H1 (cell line): ENCODE measurements at regions not wholly inside any gene's neighbourhood (a gene's known extent, or its start where the extent isn't known, plus 50 kb on each side); places are given as distances from the start of the nearest gene placed in this dataset.

ENCODE experiments used
- CTCF ChIA-PET: fragments of 300-600 bp; sonication (Branson Sonifier 250); formaldehyde crosslinking; loops from one replicate; lab custom pipeline; 2021; ENCODE audit not compliant: partially characterized antibody; lab: Charles Lee
- POLR2A ChIA-PET: fragments of 300-600 bp; sonication (Branson Sonifier 250); formaldehyde crosslinking; loops from one replicate; lab custom pipeline; 2021; ENCODE audit warnings: inconsistent platforms; ENCODE audit not compliant: partially characterized antibody; lab: Charles Lee
- DNase-seq, 2 experiments: peaks; one replicate each; pipeline versions ENCODE4 v3.0.0 to v3.0.0-alpha.2; 2010 to 2022; ENCODE audit warnings: low spot score in 2 of 2, low read depth in 1 of 2, mixed read lengths in 1 of 2
- FAIRE-seq: peaks from 2 replicates; lab custom pipeline; 2011; peaks lifted over from hg19 to GRCh38; lab: Jason Lieb, UNC
- H2AFZ ChIP-seq: 2 replicates; pipeline ENCODE4 v1.8.1; 2012; ENCODE audit warnings: low read length, inconsistent platforms
- H2AK5ac ChIP-seq: 2 replicates; pipeline ENCODE4 v1.6.1; 2013; ENCODE audit warnings: low read depth, low read length
- H2BK120ac ChIP-seq: replicated peaks from 2 replicates; pipeline ENCODE3; 2013; ENCODE audit warnings: low read depth, low read length, inconsistent platforms
- H2BK12ac ChIP-seq: 2 replicates; pipeline ENCODE4 v1.6.1; 2013; ENCODE audit warnings: low read depth, low read length
- H2BK15ac ChIP-seq: 2 replicates; pipeline ENCODE4 v1.6.1; 2013; ENCODE audit warnings: low read length
- H2BK20ac ChIP-seq: 2 replicates; pipeline ENCODE4 v1.6.1; 2013; ENCODE audit warnings: low read length
- H2BK5ac ChIP-seq: 2 replicates; pipeline ENCODE4 v1.6.1; 2013; ENCODE audit warnings: low read depth, low read length
- H3K14ac ChIP-seq: 2 replicates; pipeline ENCODE4 v1.6.1; 2013; ENCODE audit warnings: inconsistent platforms; ENCODE audit not compliant: insufficient read length
- H3K18ac ChIP-seq: 2 replicates; pipeline ENCODE4 v1.6.1; 2013; ENCODE audit warnings: low read length; ENCODE audit errors: extremely low read depth
- H3K23ac ChIP-seq: 2 replicates; pipeline ENCODE4 v1.6.1; 2013; ENCODE audit warnings: inconsistent platforms; ENCODE audit not compliant: insufficient read length
- H3K23me2 ChIP-seq: 2 replicates; pipeline ENCODE4 v1.6.1; 2013; ENCODE audit warnings: low read depth, low read length
- H3K27ac ChIP-seq: 2 replicates; pipeline ENCODE4 v1.6.1; 2011; ENCODE audit warnings: low read depth, low read length, inconsistent platforms
- H3K27me3 ChIP-seq, 4 experiments: replicated peaks in 1 of 4; 1 replicate in 1 of 4; 2 replicates in 3 of 4; pipeline versions ENCODE4 v1.6.1 to v1.8.1; 2011 to 2013; ENCODE audit warnings: low read length in 3 of 4, mild to moderate bottlenecking in 3 of 4, inconsistent platforms in 2 of 4, mixed read lengths in 2 of 4, moderate library complexity in 1 of 4; ENCODE audit not compliant: control insufficient read depth in 3 of 4, insufficient read depth in 3 of 4; ENCODE audit errors: extremely low read depth in 1 of 4
- H3K36me3 ChIP-seq, 4 experiments: 2 replicates each; pipeline versions ENCODE4 v1.6.1 to v1.8.1; 2011 to 2013; ENCODE audit warnings: mild to moderate bottlenecking in 4 of 4, low read length in 3 of 4, moderate library complexity in 2 of 4, control low read depth in 1 of 4, inconsistent platforms in 1 of 4; ENCODE audit not compliant: insufficient read depth in 4 of 4, control insufficient read depth in 2 of 4
- H3K4ac ChIP-seq: replicated peaks from 2 replicates; pipeline ENCODE3; 2013; ENCODE audit warnings: low read length, low read depth, mixed read lengths, inconsistent platforms; ENCODE audit not compliant: insufficient read length
- H3K4me1 ChIP-seq, 4 experiments: replicated peaks in 1 of 4; 1 replicate in 1 of 4; 2 replicates in 3 of 4; pipeline versions ENCODE4 v1.6.1 to v1.8.1; 2011 to 2013; ENCODE audit warnings: low read length in 3 of 4, inconsistent platforms in 2 of 4, mixed read lengths in 1 of 4; ENCODE audit not compliant: insufficient read depth in 4 of 4, control insufficient read depth in 3 of 4
- H3K4me2 ChIP-seq, 2 experiments: 2 replicates each; pipeline versions ENCODE4 v1.6.1 to v1.8.1; 2011 to 2013; ENCODE audit warnings: low read depth in 2 of 2, low read length in 2 of 2, control low read depth in 1 of 2, inconsistent platforms in 1 of 2, mild to moderate bottlenecking in 1 of 2; ENCODE audit not compliant: insufficient read depth in 1 of 2
- H3K4me3 ChIP-seq, 4 experiments: fragments of 200-600, 300-600 bp in 1 of 4; sonication (generic), shearing (Covaris generic), sonication (Bioruptor Twin) in 1 of 4; 2 replicates each; pipeline versions ENCODE4 v1.5.1 to v1.8.1; 2011 to 2016; ENCODE audit warnings: low read length in 4 of 4, low read depth in 3 of 4, control low read depth in 2 of 4, inconsistent platforms in 2 of 4, mild to moderate bottlenecking in 2 of 4, mixed read lengths in 1 of 4, moderate library complexity in 1 of 4; ENCODE audit not compliant: insufficient read depth in 2 of 4; ENCODE audit errors: extremely low read depth in 1 of 4
- H3K56ac ChIP-seq: replicated peaks from 2 replicates; pipeline ENCODE3; 2013; ENCODE audit warnings: low read depth, mild to moderate bottlenecking, mixed read lengths, low read length, inconsistent platforms; ENCODE audit not compliant: insufficient read length
- H3K79me1 ChIP-seq: 2 replicates; pipeline ENCODE4 v1.6.1; 2013; ENCODE audit warnings: low read depth, low read length, control low read depth
- H3K79me2 ChIP-seq, 2 experiments: 2 replicates each; pipeline versions ENCODE4 v1.6.1 to v1.8.1; 2012 to 2013; ENCODE audit warnings: low read length in 2 of 2, mild to moderate bottlenecking in 2 of 2, inconsistent platforms in 1 of 2; ENCODE audit not compliant: insufficient read depth in 2 of 2, control insufficient read depth in 1 of 2
- H3K9ac ChIP-seq, 4 experiments: replicated peaks in 1 of 4; 1 replicate in 1 of 4; 2 replicates in 3 of 4; pipeline versions ENCODE4 v1.6.1 to v1.8.1; 2011 to 2013; ENCODE audit warnings: low read depth in 3 of 4, low read length in 3 of 4, control low read depth in 2 of 4, mild to moderate bottlenecking in 2 of 4, moderate library complexity in 2 of 4, inconsistent platforms in 1 of 4; ENCODE audit errors: extremely low read depth in 1 of 4
- H3K9me3 ChIP-seq, 2 experiments: 2 replicates each; pipeline versions ENCODE4 v1.6.1 to v1.8.1; 2012 to 2013; ENCODE audit warnings: mild to moderate bottlenecking in 2 of 2, moderate library complexity in 2 of 2, control low read depth in 1 of 2, inconsistent platforms in 1 of 2, low read depth in 1 of 2, low read length in 1 of 2, mixed read lengths in 1 of 2; ENCODE audit not compliant: insufficient read depth in 2 of 2
- H4K20me1 ChIP-seq, 2 experiments: replicated peaks in 1 of 2; 2 replicates each; pipeline versions ENCODE3 to v1.8.1; 2011 to 2013; ENCODE audit warnings: inconsistent platforms in 2 of 2, low read length in 2 of 2, mild to moderate bottlenecking in 1 of 2; ENCODE audit not compliant: insufficient read depth in 2 of 2, control insufficient read depth in 1 of 2
- H4K5ac ChIP-seq: 2 replicates; pipeline ENCODE4 v1.6.1; 2013; ENCODE audit warnings: low read length, low read depth, mixed read lengths, inconsistent platforms; ENCODE audit not compliant: insufficient read length
- H4K8ac ChIP-seq: 2 replicates; pipeline ENCODE4 v1.8.0; 2013; ENCODE audit warnings: mild to moderate bottlenecking, moderate library complexity, low read length, inconsistent platforms; ENCODE audit not compliant: insufficient read depth; ENCODE audit errors: extremely low read depth
- H4K91ac ChIP-seq: replicated peaks from 2 replicates; pipeline ENCODE3; 2013; ENCODE audit warnings: low read length, mixed read lengths, inconsistent platforms; ENCODE audit not compliant: insufficient read length
- CEBPB ChIP-seq: IDR thresholded peaks from 2 replicates; pipeline ENCODE4 v1.6.1; 2012; ENCODE audit warnings: low read depth, low read length
- CHD2 ChIP-seq: IDR thresholded peaks from 2 replicates; pipeline ENCODE4 v1.6.1; 2012; ENCODE audit warnings: low read length, improper control_type of control experiment
- CTBP2 ChIP-seq: IDR thresholded peaks from 2 replicates; pipeline ENCODE4 v1.7.0; 2011; ENCODE audit warnings: borderline replicate concordance, mild to moderate bottlenecking, moderate library complexity, mixed read lengths, low read length; ENCODE audit not compliant: insufficient read depth, insufficient read length
- GABPA ChIP-seq: IDR thresholded peaks from 2 replicates; pipeline ENCODE4 v1.6.1; 2011; ENCODE audit warnings: mild to moderate bottlenecking, low read length, moderate library complexity, borderline replicate concordance; ENCODE audit not compliant: insufficient read depth
- JUN ChIP-seq: IDR thresholded peaks from 2 replicates; pipeline ENCODE4 v1.6.1; 2011; ENCODE audit warnings: low read depth, mild to moderate bottlenecking, improper control_type of control experiment, low read length
- KDM5A ChIP-seq: fragments of 200-600 bp; IDR thresholded peaks from 2 replicates; pipeline ENCODE4 v1.7.1; 2012; ENCODE audit warnings: mild to moderate bottlenecking, low read length, inconsistent platforms, mixed read lengths
- POLR2A ChIP-seq, 2 experiments: IDR thresholded peaks; 1 replicate in 1 of 2; 2 replicates in 1 of 2; pipeline ENCODE4 v1.6.1; 2011; ENCODE audit warnings: low read depth in 2 of 2, low read length in 2 of 2, mild to moderate bottlenecking in 2 of 2; ENCODE audit errors: control extremely low read depth in 1 of 2
- SUZ12 ChIP-seq: fragments of 200-600 bp; sonication (generic); IDR thresholded peaks from 2 replicates; pipeline ENCODE4 v1.6.1; 2012; ENCODE audit warnings: mild to moderate bottlenecking, inconsistent platforms, low read length, moderate library complexity, mixed read lengths
- TEAD4 ChIP-seq: IDR thresholded peaks from 2 replicates; pipeline ENCODE4 v1.6.1; 2012; ENCODE audit warnings: low read depth, low read length, inconsistent platforms, mixed read lengths
- WGBS, 2 experiments: shearing (Covaris generic) in 1 of 2; methylation state at CpG; one replicate each; pipeline versions ENCODE4 v1.1.6 to v1.1.7; 2013 to 2015; ENCODE audit warnings: low lambda C conversion rate in 2 of 2, mixed read lengths in 2 of 2, inconsistent platforms in 1 of 2, low coverage in 1 of 2, missing lambda C conversion rate in 1 of 2; ENCODE audit not compliant: insufficient replicate concordance in 2 of 2, insufficient coverage in 1 of 2, insufficient read length in 1 of 2; ENCODE audit errors: extremely low coverage in 1 of 2, missing lambda C conversion rate in 1 of 2; 5-methylcytosine and 5-hydroxymethylcytosine counted together
- TF ChIP-seq, protein P1 (sequence below): IDR thresholded peaks from 2 replicates; pipeline ENCODE4 v1.6.1; 2011; ENCODE audit warnings: low read depth, mild to moderate bottlenecking, low read length; ENCODE audit not compliant: insufficient read depth

- no peak overlapping the region for H3K4me3 ChIP-seq
- no peak overlapping the region for H3K56ac ChIP-seq
- H3K79me2 ChIP-seq, result no peaks in the 10 kb centered on the region
- H3K9me3 ChIP-seq, result no peaks in the 10 kb centered on the region
- no peak overlapping the region for H2BK20ac ChIP-seq
- H3K18ac ChIP-seq, result no peak overlapping the region
- TF ChIP-seq CTBP2 (no peak), CEBPB (no peak), POLR2A (IDR thresholded peaks at IDR 0.05; ENCODE audit: control extremely low read depth in 1 of 2, low read depth in 2 of 2, low read length in 2 of 2) (no peak), JUN (no peak), CHD2 (no peak), SUZ12 (no peak), GABPA (no peak), KDM5A (no peak), TEAD4 (no peak)
- TF ChIP-seq, protein P1, sequence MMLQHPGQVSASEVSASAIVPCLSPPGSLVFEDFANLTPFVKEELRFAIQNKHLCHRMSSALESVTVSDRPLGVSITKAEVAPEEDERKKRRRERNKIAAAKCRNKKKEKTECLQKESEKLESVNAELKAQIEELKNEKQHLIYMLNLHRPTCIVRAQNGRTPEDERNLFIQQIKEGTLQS, result no peak
- H2BK12ac ChIP-seq, result no peak overlapping the region
- no peaks in the 10 kb centered on the region for H3K23me2 ChIP-seq
- H3K27me3 ChIP-seq, result peaks cover 0 to 2% (median 0%) of the 10 kb centered on the region in 4 experiments; a peak in 1 of 7 replicates
- no peaks in the 10 kb centered on the region for H3K79me1 ChIP-seq
- H3K14ac ChIP-seq, result no peak overlapping the region
- no peak overlapping the region for H3K9ac ChIP-seq
- H2BK15ac ChIP-seq, result no peak overlapping the region
- no peak overlapping the region for H2AFZ ChIP-seq
- H3K27ac ChIP-seq, result no peak overlapping the region
- ChIA-PET POLR2A (no interaction called here), CTCF (interaction anchor here (0.6 to 1.3 kb wide), 5 partner anchors 16 to 178 kb away, joined by 3 to 4 read pairs (median 3); no protein-coding TSS in a partner anchor)
- no peak overlapping the region for H4K8ac ChIP-seq
- H3K4ac ChIP-seq, result no peak overlapping the region
- H3K4me1 ChIP-seq, result no peaks in the 10 kb centered on the region
- no peak overlapping the region for H2BK5ac ChIP-seq
- H2BK120ac ChIP-seq, result no peak overlapping the region
- no peak overlapping the region for H2AK5ac ChIP-seq
- no peak for FAIRE-seq
- H4K91ac ChIP-seq, result no peak overlapping the region
- H4K5ac ChIP-seq, result no peak overlapping the region
- WGBS, 2 experiments, result 92% methylated on average over 3 of the region's 3 CpGs; no CpG with 5 or more reads in 1 of the 2 experiments
- no peaks in the 10 kb centered on the region; a peak in 2 of 8 replicates for H3K36me3 ChIP-seq
- H3K4me2 ChIP-seq, result no peak overlapping the region
- H4K20me1 ChIP-seq, result no peaks in the 10 kb centered on the region
- no peak overlapping the region for H3K23ac ChIP-seq
- DNase-seq, result no peak
These were observed 334.1 kb upstream of the B3GALT2 start for GRCh38 chr1:193520472-193520871.
